ENCODE measurements at regions not wholly inside any gene's neighbourhood (a gene's known extent, or its start where the extent isn't known, plus 50 kb on each side); places are given as distances from the start of the nearest gene placed in this dataset.

DNA sequence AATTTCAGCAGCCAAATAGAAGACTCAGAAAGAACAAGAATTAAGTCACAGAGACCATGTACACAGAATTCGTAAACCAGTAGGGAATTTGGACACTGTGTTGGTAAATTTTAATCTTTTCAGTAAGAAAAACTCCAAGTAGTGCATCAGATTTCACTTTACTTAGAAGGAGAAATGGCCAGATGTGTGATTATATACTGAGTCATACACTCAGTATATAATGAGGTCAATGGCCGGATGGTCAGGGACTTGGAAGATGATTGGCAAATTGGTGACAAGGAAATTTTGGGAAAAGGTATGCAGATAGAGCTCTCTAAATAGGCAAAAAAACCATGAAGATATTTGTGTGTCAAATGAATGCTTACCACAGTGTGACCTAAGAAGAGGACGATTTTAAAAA is 399.8 kb upstream of the LRRC7 start:
- H3K4me1 Mint-ChIP-seq (ENCODE audit: low read depth) = no peaks in the 10 kb centered on the region
- H3K27ac Mint-ChIP-seq = no peak overlapping the region
- ATAC-seq (no peak), DNase-seq (no peak)
- no peak overlapping the region for H3K4me3 Mint-ChIP-seq
- H3K9me3 Mint-ChIP-seq (ENCODE audit: insufficient read depth) = no peaks in the 10 kb centered on the region
- POLR2A ChIA-PET = no interaction called here
- CTCF ChIA-PET = no interaction called here
- H3K36me3 Mint-ChIP-seq (ENCODE audit: low read depth) = no peaks in the 10 kb centered on the region
- no peaks in the 10 kb centered on the region for H3K27me3 Mint-ChIP-seq (ENCODE audit: low read depth)

DNA sequence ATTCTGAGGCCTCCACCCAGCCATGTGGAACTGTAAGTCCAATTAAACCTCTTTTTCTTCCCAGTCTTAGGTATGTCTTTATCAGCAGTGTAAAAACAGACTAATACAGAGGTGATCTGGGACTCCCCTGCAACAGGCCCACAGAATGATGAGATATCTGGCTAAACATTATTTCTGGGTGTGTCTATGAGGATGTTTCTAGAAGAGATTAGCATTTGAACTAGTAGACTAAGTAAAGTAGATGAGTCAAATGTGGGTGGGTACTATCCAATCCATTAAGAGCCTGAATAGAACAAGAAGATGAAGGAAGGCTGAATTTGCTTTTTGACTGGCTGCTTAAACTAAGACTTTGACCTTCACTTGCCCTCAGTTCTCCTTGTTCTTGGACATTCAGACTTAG is 396.5 kb upstream of the LRRC7 start:
- POLR2A ChIA-PET = no interaction called here
- Mint-ChIP-seq H3K4me1 (ENCODE audit: low read depth) (no peaks in the 10 kb centered on the region), H3K27ac (no peak overlapping the region), H3K36me3 (ENCODE audit: low read depth) (no peaks in the 10 kb centered on the region), H3K27me3 (ENCODE audit: low read depth) (no peaks in the 10 kb centered on the region), H3K9me3 (ENCODE audit: insufficient read depth) (peaks cover 3% of the 10 kb centered on the region), H3K4me3 (no peak overlapping the region)
- CTCF ChIA-PET = no interaction called here
- ATAC-seq (no peak), DNase-seq (no peak)

DNA sequence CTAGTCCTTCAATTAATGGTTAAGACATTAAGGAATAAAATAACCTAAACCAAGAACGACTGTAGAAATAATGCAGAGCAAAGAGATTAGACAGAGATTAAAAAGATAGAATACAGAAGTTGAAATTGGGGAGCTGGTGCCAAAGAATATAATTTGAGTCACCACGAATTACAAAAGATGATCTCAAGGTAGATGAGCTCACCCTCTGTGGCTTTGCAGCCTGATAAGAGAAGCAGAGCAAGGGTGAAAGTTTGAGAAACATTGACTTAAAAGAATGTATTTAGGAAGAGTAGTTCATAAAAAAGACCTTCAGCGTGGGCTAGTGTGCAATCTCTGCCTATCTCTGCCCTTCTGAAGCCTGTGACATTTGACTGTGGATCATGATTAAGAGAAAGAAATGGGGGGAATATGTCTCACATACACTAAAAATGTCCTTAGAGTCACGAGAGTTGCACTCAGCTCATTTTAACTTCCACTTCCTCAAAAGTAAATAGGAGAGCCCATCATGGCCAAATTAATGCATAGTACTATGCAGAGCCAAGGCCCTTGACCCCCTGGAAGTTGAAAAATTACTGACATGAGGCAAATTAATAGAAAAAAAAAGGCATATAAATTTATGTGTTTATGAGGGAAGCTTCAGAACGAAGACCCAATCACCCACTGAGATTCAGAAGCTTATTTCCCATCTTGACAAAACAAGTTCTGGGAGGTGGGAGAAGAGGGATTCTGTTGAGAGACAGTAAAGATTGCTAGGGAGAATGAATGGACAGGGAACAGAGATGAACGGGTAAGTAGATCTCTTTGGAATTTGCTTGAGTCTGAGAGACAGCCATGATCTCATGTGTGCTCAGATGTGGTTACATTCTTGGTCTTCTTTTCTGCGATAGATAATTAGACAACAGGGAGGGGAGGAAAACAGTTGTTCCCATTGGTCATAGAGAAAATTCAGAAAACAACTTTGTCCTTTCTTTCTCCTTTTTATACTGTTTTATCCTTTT is 395.4 kb upstream of the LRRC7 start:
- Mint-ChIP-seq H3K4me3 (no peak overlapping the region), H3K27me3 (ENCODE audit: low read depth) (no peaks in the 10 kb centered on the region), H3K27ac (no peak overlapping the region), H3K4me1 (ENCODE audit: low read depth) (no peaks in the 10 kb centered on the region), H3K36me3 (ENCODE audit: low read depth) (no peaks in the 10 kb centered on the region), H3K9me3 (ENCODE audit: insufficient read depth) (peaks cover 3% of the 10 kb centered on the region)
- ATAC-seq (no peak), DNase-seq (no peak)
- ChIA-PET POLR2A (no interaction called here), CTCF (no interaction called here)

DNA sequence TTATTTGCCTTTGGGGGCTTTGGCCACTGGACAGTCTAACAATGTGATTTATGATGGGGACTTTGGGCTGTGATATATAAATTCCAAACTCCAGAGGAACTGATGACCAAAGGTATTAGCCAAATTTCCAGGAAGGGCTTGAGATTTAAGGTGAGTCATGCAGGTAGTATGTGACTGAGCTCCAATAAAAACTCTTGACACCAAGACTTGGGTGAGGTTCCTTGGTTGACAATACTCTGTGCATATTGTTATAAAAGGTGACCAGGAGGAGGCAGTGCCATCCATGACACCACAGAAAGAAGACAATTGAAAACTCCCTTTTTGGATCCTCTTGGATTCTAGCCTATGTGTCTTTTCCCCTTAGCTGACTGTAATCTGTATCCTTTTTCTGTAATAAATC is 392.7 kb upstream of the LRRC7 start:
- CTCF ChIA-PET = no interaction called here
- H3K4me3 Mint-ChIP-seq = no peak overlapping the region
- ATAC-seq = no peak
- no peak for DNase-seq
- H3K9me3 Mint-ChIP-seq (ENCODE audit: insufficient read depth) = peaks cover 7% of the 10 kb centered on the region
- no peaks in the 10 kb centered on the region for H3K4me1 Mint-ChIP-seq (ENCODE audit: low read depth)
- no peaks in the 10 kb centered on the region for H3K36me3 Mint-ChIP-seq (ENCODE audit: low read depth)
- no peak overlapping the region for H3K27ac Mint-ChIP-seq
- POLR2A ChIA-PET = no interaction called here
- H3K27me3 Mint-ChIP-seq (ENCODE audit: low read depth) = no peaks in the 10 kb centered on the region

DNA sequence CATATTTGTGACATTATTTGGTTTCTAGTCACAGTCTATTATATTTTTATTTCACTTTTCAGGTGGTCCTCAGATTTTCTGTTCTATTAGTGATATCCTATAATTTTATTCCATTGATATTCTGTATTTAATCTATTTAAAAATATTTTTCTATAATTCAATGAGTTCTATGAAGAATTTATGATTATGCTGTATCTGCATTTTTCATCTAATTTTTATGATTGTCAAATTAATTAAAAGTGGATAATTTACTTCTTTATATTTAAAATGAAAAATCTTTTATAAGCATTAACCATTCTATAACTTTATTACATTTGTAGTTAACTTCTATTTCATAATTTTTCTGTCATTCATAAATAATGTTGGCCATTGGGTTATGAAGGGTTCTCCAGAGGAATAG is 387.4 kb upstream of the LRRC7 start:
- no peaks in the 10 kb centered on the region for H3K4me1 Mint-ChIP-seq (ENCODE audit: low read depth)
- POLR2A ChIA-PET = no interaction called here
- CTCF ChIA-PET = no interaction called here
- H3K36me3 Mint-ChIP-seq (ENCODE audit: low read depth) = no peaks in the 10 kb centered on the region
- ATAC-seq (no peak), DNase-seq (no peak)
- H3K27ac Mint-ChIP-seq = no peak overlapping the region
- no peaks in the 10 kb centered on the region for H3K27me3 Mint-ChIP-seq (ENCODE audit: low read depth)
- H3K4me3 Mint-ChIP-seq = no peak overlapping the region
- peaks cover 5% of the 10 kb centered on the region for H3K9me3 Mint-ChIP-seq (ENCODE audit: insufficient read depth)

DNA sequence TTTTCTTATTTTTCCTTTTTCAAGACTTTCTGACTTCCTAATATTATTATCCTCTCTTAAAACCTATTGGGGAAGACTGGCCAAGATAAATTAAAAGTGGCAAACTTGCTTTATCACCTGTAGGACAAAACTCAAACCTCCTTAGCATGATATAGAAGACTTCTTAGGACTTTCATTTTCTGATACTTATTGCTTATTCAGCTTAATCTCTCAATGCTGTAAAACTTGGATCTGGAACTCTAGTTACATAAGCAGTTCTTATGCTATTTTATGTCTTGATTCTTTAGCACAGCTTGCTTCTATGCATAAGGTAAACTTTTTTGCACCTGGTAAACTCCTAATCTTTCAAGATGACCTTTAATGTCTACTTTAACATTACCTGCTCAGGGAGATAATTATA is 382.3 kb upstream of the LRRC7 start:
- peaks cover 3% of the 10 kb centered on the region for H3K9me3 Mint-ChIP-seq (ENCODE audit: insufficient read depth)
- H3K27ac Mint-ChIP-seq = no peak overlapping the region
- H3K36me3 Mint-ChIP-seq (ENCODE audit: low read depth) = no peaks in the 10 kb centered on the region
- H3K4me3 Mint-ChIP-seq = no peak overlapping the region
- ATAC-seq (no peak), DNase-seq (no peak)
- ChIA-PET POLR2A (no interaction called here), CTCF (no interaction called here)
- no peaks in the 10 kb centered on the region for H3K4me1 Mint-ChIP-seq (ENCODE audit: low read depth)
- no peaks in the 10 kb centered on the region for H3K27me3 Mint-ChIP-seq (ENCODE audit: low read depth)

DNA sequence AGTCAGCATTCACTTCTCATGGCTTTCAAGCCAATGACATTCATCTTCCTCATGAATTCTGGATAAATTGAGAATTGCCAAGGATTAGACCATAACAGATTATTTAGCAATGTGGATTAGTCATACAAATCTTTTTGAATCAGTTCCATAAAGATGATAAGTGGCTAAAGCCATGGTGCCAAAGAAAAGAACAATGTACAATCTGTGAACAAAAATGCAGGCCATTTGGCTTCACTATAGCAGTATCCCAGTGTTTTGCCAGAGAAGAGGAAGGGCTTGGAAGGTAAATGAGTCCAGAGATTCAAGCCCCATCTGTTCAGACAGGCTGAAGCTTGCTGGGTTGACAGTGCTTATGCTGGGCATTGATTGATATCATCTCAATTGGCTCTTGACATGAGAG is 376.4 kb upstream of the LRRC7 start:
- Mint-ChIP-seq H3K27ac (no peak overlapping the region), H3K4me3 (no peak overlapping the region), H3K4me1 (ENCODE audit: low read depth) (no peaks in the 10 kb centered on the region), H3K36me3 (ENCODE audit: low read depth) (no peaks in the 10 kb centered on the region), H3K27me3 (ENCODE audit: low read depth) (no peaks in the 10 kb centered on the region), H3K9me3 (ENCODE audit: insufficient read depth) (peaks cover 7% of the 10 kb centered on the region)
- CTCF ChIA-PET = no interaction called here
- POLR2A ChIA-PET = no interaction called here
- ATAC-seq = no peak
- DNase-seq = no peak

DNA sequence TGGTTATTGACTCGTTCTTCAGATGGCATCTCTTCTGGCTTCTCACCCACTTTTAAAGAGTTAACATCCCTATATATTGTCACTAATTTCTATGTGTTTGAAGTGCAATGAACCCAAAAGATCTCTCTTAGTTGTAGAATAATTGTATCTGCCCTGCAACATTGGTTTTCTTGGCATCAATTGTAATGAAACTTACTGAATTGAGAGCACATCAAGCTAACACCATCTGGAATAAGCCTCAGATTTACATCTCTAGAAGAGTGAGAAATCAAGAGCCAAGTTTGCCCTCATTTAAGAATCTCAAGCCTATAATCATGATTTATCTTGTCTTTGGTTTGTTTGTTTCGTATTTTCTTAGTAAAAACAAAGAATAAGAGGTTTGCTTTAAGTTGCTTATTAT is 372.6 kb upstream of the LRRC7 start:
- no peak overlapping the region for H3K27ac Mint-ChIP-seq
- peaks cover 4% of the 10 kb centered on the region for H3K9me3 Mint-ChIP-seq (ENCODE audit: insufficient read depth)
- POLR2A ChIA-PET = no interaction called here
- H3K36me3 Mint-ChIP-seq (ENCODE audit: low read depth) = no peaks in the 10 kb centered on the region
- CTCF ChIA-PET = no interaction called here
- H3K4me3 Mint-ChIP-seq = no peak overlapping the region
- DNase-seq (no peak), ATAC-seq (no peak)
- H3K27me3 Mint-ChIP-seq (ENCODE audit: low read depth) = no peaks in the 10 kb centered on the region
- no peaks in the 10 kb centered on the region for H3K4me1 Mint-ChIP-seq (ENCODE audit: low read depth)

DNA sequence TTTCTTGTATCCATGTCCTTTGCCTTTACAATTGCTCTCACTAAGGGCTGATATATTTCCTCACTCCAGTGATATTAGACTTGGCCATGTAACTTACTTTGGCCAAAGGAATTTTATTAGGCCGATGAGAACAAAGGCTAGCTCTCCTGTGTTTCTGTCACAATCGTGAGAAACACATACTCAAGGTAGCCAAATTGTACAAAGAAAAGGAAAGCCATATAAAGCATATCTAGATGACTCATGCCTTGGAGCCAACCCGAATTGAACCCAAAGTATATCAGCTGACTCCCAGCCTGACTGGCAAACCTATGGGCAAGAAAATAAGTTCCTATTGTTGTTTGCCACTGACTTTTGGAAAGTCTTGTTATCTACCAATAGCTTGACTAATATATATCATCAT is 371.7 kb upstream of the LRRC7 start:
- no peak for ATAC-seq
- H3K9me3 Mint-ChIP-seq (ENCODE audit: insufficient read depth) = peaks cover 4% of the 10 kb centered on the region
- DNase-seq = no peak
- no peaks in the 10 kb centered on the region for H3K36me3 Mint-ChIP-seq (ENCODE audit: low read depth)
- ChIA-PET POLR2A (no interaction called here), CTCF (no interaction called here)
- no peak overlapping the region for H3K27ac Mint-ChIP-seq
- no peaks in the 10 kb centered on the region for H3K27me3 Mint-ChIP-seq (ENCODE audit: low read depth)
- H3K4me3 Mint-ChIP-seq = no peak overlapping the region
- H3K4me1 Mint-ChIP-seq (ENCODE audit: low read depth) = no peaks in the 10 kb centered on the region

DNA sequence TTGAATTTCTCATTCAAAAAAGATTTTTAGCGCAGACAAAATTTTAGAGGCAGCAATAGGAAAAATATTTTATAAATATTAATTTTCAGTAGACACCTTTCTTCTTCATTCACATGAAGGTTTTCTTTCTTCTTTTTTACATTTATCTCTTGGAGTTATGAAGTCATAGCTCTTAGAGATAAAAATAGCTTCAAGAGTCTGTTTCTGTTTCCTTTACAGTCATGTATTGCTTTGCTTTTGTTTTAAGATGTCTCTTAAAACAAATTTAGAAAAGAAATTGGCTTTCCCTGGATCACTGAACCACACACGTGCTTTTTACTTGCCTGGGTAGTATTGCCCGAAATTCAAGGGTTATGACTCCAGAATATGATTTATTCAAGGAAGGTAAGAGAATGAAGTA is 369.9 kb upstream of the LRRC7 start:
- Mint-ChIP-seq H3K27ac (no peak overlapping the region), H3K27me3 (ENCODE audit: low read depth) (no peaks in the 10 kb centered on the region), H3K9me3 (ENCODE audit: insufficient read depth) (peaks cover 4% of the 10 kb centered on the region), H3K4me3 (no peak overlapping the region), H3K4me1 (ENCODE audit: low read depth) (no peaks in the 10 kb centered on the region), H3K36me3 (ENCODE audit: low read depth) (no peaks in the 10 kb centered on the region)
- DNase-seq = no peak
- ChIA-PET POLR2A (no interaction called here), CTCF (no interaction called here)
- no peak for ATAC-seq

DNA sequence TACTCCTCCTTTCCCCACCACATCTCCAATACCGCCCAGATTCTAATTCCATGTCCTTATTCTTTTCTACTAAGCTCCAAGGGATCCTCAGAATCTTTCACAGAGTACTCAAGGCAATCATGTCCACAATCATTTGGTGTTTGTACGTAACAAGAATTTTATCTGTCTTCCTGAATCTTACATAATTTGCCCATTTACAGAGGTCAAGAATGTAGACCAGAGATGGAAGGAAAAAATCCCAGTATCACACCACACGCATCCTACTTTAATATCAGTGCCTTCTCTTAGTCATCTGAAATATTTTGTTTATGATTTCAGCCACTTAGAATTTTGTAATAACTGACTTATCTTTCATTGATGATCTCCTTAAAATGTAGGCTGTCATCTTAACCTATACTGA is 366.0 kb upstream of the LRRC7 start:
- no peak for ATAC-seq
- no peaks in the 10 kb centered on the region for H3K9me3 Mint-ChIP-seq (ENCODE audit: insufficient read depth)
- H3K27ac Mint-ChIP-seq = no peak overlapping the region
- no peak for DNase-seq
- no peaks in the 10 kb centered on the region for H3K4me1 Mint-ChIP-seq (ENCODE audit: low read depth)
- ChIA-PET POLR2A (no interaction called here), CTCF (no interaction called here)
- no peaks in the 10 kb centered on the region for H3K36me3 Mint-ChIP-seq (ENCODE audit: low read depth)
- no peak overlapping the region for H3K4me3 Mint-ChIP-seq
- no peaks in the 10 kb centered on the region for H3K27me3 Mint-ChIP-seq (ENCODE audit: low read depth)

DNA sequence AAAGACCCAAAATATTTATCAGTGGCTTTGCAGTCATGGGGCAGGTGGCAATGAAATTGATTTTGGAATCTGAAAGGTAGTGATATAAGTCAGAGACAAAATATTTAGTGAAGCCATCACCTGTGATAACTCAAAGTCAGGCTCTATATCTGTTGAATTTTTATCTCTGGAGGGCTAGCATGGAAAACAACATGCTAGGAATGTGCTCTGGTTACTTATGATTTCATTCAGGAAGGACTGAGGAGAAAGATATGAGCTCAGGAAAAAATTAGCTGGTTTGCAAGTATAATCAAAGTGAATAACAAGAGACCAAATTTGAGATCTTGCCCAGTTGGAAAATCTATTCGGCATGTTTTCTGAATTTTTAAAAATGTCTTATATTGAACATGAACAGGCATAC is 364.6 kb upstream of the LRRC7 start:
- no peak overlapping the region for H3K27ac Mint-ChIP-seq
- H3K9me3 Mint-ChIP-seq (ENCODE audit: insufficient read depth) = no peaks in the 10 kb centered on the region
- POLR2A ChIA-PET = no interaction called here
- H3K36me3 Mint-ChIP-seq (ENCODE audit: low read depth) = no peaks in the 10 kb centered on the region
- DNase-seq = no peak
- no peak for ATAC-seq
- H3K27me3 Mint-ChIP-seq (ENCODE audit: low read depth) = no peaks in the 10 kb centered on the region
- no peak overlapping the region for H3K4me3 Mint-ChIP-seq
- CTCF ChIA-PET = no interaction called here
- H3K4me1 Mint-ChIP-seq (ENCODE audit: low read depth) = no peaks in the 10 kb centered on the region

DNA sequence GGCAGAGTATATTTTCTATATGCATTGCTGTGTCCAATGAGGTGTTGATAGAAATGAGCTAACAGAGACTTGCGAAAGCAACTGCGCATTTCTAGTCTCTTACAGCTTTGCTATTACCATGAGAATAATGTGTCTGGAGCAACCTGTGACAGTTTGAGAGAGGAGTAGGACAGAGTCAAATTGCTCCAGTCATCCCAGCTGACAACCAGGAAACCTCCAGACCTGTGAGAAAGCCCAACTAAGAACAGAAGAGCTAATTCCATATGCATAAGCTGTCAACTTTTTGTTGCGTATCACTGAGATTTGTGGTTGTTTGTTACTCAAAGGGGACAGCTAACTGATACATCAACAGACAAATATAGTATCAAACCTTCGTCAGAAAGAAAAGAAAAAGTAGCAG is 354.1 kb upstream of the LRRC7 start:
- CTCF ChIA-PET = no interaction called here
- Mint-ChIP-seq H3K27me3 (ENCODE audit: low read depth) (no peaks in the 10 kb centered on the region), H3K27ac (no peak overlapping the region), H3K4me3 (no peak overlapping the region), H3K9me3 (ENCODE audit: insufficient read depth) (no peaks in the 10 kb centered on the region), H3K36me3 (ENCODE audit: low read depth) (no peaks in the 10 kb centered on the region), H3K4me1 (ENCODE audit: low read depth) (no peaks in the 10 kb centered on the region)
- POLR2A ChIA-PET = no interaction called here
- no peak for ATAC-seq
- DNase-seq = no peak
